NCI-H524 (cell line): ENCODE measurements at regions not wholly inside any gene's neighbourhood (a gene's known extent, or its start where the extent isn't known, plus 50 kb on each side); places are given as distances from the start of the nearest gene placed in this dataset.
A peak's percentile ranks its signal among the peaks of the same experiment; 100 is the strongest.

Experiments
- DNase-seq, 2 experiments: peaks; one replicate each; lab custom pipeline; 2025; lab: John Stamatoyannopoulos, UW

DNA sequence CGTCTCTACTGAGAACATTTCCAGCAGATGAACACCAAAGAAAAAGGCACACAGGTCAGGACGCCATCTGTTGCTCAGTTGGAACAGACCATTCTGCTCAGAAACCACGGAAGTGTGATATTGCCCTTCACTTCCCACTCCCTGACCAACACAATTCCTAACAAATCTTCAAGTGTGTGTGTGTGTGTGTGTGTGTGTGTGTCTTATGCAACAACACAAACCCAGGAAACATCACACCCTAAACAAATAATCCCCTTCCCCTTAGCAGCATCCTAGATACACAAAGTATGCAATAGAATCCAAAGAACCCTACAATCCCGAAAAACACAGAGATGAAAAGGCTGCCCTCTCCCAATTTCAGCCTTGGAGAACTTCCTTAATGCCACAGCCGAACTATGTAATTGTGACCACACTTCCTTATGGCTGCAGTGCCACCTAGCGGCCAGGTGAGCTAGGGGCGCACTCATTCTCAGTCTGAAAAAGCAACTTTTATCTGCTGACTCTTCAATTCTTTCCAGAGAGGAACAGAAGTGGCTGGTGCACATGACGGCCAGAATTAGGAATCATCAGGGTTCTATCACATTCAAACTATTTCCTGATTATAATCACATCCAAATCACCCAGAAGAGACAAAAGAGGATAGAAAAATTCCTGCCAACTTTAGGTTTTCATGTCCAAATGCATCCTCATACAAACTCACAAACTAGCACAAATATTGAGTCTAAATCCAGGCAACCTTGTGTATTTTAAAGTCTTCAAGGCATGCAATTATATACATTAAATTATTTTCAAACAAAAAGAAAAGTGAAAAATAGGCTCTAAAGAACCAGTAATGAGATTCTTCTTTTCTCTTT is 164.9 kb downstream of the DHX15 start:
- DNase-seq, result peak; percentile 68 to 78

DNA sequence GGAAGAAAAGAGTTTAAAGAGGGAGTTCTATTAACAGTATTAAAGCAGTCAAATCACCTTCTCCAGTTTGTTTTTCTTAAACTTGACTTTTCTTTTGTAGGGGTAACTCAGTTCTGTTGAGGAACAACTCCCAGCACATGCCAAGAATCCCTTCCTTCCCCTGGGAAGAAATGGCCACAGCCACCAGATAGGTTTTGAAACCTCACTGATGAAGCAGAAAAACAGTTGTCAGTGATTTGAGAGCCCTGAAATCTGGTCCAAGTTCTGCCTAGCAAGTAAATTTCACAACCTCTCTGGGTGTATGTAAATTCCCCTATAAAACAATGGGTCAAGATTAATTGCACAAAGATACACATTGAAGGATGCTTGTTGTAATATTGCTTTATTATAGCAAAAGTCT is 167.1 kb downstream of the DHX15 start:
- no peak for DNase-seq

DNA sequence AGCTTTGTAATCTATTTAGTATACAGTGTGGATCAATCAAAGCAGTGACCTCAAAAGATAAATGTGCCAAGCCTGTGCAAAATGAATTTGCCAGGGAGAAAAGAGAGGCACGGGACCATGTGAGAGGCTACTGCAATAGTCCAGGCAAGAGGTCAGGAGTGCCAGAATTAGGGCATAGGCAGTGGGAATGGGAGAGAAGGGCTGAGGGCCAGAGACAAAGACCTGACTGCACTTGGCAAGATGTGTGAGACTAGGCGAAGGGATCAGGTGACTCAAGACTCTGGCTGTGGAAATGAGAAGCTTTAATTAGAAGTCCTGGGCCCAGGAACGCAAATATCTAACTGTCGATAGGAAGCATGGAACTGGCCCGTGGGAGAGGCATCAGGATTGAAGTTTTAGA is 168.1 kb downstream of the DHX15 start:
- no peak for DNase-seq

DNA sequence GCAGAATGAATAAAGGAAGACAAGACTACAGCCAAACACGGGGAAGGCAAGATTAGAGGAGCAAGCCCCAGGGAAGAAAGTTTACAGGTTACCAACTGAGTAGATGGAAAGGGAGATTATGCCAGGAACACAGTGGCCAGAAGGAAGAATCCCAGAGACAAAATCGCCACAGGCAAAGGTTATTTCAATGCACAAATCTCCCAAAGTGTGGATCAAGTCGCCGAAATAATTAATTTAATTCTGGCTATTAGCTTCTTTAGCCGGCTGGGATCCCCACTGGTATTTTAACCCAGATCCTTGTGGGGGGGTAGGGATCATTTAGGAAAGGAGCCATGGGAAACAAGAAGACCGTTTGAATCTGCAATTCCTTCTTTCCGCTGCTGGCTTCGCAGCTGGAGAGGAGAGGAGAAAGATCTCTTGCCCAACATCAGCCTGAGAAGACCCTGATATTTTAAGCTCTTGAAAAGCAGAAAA is 171.0 kb downstream of the DHX15 start:
- DNase-seq, result peak in 1 of 2 experiments; percentile 33

DNA sequence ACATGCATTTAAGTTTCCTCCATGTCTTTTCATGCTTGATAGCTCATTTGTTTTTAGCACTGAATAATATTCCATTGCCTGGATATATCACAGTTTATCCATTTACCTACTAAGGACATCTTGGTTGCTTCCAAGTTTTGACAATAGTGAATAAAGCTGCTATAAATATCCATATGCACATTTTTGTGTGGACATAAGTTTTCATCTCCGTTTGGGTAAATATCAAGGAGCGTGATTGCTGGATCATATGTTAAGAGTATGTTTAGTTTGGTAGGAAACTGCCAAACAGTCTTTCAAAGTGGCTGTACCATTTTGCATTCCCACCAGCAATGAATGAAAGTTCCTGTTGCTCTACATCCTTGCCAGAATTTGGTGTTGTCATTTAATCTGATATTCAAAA is 172.5 kb downstream of the DHX15 start:
- no peak for DNase-seq

DNA sequence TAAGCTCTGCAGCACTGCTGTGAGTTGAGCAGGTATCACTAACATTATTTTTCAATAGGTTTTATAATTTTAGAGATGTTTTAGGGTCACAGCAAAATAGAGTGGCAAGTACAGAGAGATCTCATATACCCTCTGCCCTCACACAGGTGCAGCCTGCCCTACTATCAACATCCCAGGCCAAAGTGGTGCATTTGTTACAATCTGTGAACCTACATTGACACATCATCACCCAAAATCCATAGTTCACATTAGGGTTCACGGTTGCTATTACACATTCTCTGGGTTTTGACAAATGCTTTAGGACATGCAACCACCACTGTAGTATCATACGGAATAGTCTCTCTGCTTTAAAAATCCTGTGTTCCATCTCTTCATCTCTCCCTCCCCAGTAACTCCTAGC is 173.1 kb downstream of the DHX15 start:
- no peak for DNase-seq

DNA sequence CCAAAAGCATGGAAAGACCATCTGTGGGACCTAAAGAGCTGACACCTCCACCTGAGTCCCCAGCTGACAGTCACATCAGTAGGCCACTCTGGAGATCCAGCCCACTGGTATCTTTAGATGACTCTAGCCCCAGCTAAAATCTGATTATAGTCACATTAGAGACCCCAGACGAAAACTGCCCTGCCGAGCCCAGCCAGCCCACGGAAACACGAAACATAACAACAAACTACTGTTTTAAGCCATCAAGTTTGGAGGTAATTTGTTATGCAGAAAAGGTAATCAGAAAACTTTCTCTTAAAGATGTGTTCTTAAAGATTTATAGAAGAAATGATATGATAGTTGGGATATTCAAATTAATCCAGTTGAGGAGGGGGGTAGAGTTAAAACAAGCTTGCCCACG is 175.7 kb downstream of the DHX15 start:
- DNase-seq, result no peak

DNA sequence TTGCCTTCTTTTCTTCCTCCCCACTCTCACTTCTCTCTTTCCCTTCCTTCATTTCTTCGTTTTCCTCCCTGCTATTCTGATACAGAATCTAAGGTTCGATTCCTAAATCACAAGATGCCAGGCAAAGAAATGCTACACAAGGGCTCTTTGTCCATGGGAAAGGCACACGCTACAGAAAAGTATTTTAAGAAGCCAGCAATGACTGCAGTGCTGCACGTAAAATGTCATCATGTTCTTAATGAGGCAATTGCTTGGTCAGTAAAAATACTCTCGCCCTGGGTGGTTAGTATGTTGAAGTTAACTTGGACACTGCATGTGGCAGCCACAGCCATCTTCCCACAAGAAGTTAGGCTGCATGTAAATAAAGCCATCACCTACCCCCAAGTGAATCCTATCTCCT is 178.4 kb downstream of the DHX15 start:
- DNase-seq, result no peak

DNA sequence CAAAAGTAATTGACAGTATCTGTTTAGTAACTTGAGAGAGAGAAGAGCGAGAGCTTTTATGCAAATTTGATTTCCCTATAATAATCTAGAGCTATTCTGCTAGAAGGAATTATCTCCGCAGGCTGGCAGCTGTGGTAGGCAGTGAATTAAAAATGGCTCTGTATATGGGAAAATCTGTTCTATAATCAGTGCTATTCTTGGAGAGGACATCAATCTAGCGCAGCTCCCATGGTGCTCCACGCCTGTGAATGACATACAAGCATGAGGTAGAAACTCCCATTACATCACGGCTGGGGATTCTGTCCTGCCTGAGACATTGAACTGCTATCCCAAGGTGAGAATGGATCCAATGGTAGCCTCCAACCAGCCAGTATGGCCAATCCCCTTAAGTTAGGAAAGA is 179.0 kb downstream of the DHX15 start:
- no peak for DNase-seq

DNA sequence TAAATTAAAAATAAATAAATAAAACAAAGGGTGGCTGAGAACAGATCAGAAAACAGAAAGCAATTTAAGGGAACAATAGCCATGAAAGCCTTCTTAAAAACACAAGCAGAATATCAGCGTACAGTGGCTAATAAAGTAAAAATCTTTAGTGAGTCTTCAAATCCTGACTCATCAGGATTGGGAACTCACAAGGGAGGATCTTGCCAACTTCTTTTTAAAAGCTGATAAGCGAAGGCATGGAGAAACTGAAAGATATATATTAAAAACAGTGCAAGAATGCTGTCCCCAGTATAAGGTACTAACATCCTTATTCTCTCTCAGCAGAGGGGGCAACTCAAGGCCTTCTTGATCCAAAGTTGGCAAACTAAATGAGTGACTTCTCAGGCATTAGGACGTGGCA is 180.1 kb downstream of the DHX15 start:
- DNase-seq, result no peak

DNA sequence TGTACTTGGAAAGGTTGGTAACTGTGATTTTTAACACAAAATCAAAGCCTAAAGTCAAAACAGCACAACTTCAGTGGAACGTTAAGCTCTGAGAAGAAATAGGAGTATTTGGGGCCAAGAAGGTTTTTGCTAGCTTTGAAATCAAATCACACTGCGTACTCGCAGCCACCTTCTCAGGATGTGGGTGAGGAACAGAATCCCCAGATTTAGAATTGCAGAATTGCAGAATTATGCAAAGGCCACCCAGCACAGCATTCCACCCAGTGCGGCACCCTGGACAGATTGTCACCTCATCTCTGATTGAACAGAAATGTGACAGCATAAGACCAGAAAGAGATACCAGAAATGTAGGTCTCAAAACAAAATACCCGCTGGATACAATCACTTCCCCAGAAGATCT is 181.1 kb downstream of the DHX15 start:
- DNase-seq, result no peak

DNA sequence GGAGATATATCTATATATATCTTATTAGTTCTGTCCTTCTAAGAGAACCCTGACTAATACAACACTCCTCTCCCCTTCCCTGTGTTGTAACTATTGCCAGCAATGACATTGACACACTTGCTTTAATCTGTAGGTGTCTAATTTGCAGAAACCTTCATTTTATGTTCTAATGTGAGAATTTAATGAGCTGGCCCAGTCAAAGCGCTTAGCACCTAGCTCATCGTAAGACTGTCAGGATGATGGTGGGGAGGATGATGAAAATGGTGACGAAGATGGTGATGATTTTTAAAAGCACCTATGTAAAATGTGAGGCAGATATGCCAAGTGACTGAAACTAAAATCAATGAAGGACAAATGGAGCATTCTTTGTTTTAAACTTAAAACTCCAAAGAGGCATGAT is 183.8 kb downstream of the DHX15 start:
- DNase-seq, result no peak

DNA sequence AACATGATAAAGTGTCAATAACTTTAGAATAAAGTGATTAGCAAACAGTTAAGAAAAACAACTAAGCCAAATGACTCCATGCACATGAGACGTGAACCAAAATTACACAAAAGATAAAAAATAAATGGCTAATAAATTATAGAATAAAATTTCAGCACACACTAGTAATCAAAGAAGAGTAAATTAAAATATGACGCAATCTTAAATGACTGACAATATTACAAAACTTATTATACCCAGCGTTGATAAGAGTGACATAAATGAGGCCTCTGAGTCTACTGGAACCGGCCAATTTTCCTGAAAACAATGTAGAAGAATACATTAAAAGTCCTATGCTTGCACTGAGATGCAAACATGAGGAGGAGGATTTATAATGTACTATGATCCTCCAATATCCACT is 187.4 kb downstream of the DHX15 start:
- DNase-seq, result no peak

DNA sequence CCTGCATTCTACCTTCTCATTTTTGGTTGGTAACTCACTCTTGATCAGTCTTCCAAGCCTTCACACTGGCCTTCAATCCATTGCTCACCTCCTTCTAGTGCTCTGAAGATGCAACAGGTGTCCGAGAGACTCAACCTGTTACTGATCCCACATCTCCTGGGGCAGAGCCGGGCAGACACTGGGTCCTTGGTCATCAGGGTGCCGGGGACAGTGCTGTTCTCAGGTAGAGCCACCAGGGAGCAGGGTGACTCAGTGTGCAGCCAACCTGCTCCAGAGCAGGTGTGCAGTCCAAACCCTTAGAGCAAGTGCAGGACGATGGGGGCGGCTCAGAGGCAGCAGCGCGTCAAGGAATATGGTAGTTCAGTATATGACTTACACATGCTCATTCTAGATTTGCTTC is 188.4 kb downstream of the DHX15 start:
- DNase-seq, result no peak

DNA sequence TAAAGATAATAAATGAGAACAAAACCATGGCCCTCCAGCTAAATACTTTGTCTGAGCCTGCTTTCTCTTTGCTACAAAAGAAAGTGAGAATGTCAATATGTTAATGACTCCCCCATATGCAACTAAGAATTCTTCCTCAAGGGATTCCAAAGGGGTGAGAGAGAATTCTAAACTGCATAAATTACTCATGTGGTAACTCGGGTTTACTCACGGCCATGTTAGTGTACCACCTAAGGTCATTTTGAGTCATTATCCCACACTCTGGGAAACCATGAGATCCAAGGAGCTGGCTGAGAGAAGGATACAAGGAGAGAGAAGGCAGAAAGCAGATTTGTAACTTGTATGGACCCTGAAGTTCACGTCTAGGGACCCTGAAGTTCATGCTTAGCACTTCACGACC is 190.3 kb downstream of the DHX15 start:
- DNase-seq, result no peak

DNA sequence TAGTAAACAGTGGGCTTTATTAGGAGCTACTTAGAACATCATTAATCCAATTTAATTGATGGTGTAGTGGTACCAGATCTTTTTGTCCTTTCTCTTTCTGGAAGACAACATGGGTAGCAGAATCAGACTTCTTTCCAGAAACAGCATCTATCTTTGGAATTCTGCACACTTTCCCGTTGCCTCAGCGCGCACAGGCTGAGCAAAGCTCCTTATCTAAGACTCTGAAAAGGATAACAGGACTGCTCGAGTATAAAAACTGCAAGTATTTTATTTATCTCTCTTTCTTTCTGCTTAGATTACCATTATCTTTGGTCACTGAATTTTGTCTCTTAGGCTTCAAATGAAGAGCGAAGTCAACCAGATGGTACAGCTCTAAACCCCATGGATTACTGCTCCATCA is 191.7 kb downstream of the DHX15 start:
- DNase-seq, result peak in 1 of 2 experiments; percentile 64

DNA sequence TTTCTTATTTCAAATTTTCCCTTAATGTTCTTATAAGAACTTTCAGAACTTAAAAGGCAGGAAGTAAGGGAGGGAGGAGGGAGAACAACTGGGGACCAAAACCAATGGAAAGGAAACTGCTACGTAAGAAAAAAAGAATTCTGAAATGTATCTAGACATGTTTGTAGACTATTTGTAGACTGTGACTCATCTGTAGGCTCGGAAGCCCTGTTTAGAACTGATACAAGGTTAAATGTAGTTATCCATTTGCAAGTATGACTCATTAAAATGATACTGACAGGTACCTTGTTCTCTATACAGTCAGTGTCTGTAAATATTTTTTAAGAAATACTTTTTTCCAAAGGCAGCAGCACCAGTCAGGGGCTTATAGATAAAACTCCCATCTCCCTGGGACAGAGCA is 202.0 kb downstream of the DHX15 start:
- DNase-seq, result no peak

DNA sequence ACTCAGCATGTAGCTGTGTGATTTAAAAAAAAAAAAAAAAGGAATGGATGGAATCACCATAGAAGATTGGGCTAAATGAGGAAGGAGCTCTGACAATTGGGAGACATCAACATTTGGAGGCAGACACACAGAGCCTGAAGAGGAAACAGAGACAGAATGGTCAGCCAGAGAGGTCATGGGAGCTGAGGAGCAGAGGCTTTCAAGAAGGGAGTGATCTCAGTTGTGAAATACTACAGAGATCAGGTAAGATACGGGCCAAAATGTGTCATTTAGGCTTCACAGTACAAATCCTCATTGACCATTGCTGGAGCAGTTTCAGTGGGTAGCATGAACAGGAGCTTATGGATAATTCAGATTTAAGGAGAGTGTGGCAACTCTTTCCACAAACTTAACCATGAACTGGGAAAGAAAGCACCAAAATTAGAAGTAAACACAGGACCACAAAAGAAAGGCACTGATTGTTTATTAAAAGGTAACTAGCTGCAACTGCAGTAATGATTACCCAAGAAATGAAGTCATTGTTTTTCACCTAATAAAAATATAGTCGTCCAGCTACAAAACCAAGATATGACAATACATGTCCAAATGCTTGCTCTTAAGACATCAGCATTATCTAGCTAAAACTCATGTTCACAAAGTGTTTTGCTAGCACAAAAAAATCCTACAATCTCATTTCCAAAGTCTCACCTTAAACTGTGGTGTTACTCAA is 203.2 kb downstream of the DHX15 start:
- no peak for DNase-seq

DNA sequence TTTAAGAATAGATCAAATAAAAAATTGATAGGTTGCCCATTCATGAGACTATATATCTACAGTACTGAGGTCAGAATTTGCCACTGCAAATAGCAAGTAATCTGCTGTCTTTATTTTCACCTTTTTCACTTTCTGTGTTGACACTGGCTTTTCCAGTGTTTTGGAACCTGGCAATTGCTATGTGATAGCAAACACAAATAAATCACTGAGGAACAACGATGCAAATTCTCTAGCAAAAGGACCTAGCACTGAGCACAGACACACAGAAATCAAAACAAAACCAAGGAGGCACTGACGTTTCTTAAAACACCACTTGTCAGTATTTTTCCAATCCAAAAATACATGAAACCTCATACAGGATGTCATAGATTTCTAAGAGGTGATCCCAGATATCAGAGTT is 210.7 kb downstream of the DHX15 start:
- no peak for DNase-seq

DNA sequence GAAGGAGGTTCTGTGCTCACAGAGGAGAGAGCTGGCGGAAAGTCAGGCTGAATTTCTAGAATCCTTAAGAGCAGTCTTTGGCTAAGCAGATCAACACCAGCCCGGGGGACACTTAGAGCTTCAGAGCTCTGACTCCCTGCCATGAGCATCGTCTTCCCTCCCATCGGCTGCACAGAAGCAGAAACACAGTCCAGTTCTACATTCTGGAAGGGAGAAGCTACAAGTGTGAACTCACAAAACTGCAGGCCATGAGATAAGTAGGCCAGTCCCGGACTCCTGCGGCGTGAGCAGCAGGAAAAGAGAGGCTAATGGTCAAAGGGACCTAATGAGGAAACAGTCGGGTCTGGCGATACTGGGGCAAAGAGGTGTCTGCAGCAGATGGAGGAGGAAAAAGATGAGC is 211.5 kb downstream of the DHX15 start:
- no peak for DNase-seq

DNA sequence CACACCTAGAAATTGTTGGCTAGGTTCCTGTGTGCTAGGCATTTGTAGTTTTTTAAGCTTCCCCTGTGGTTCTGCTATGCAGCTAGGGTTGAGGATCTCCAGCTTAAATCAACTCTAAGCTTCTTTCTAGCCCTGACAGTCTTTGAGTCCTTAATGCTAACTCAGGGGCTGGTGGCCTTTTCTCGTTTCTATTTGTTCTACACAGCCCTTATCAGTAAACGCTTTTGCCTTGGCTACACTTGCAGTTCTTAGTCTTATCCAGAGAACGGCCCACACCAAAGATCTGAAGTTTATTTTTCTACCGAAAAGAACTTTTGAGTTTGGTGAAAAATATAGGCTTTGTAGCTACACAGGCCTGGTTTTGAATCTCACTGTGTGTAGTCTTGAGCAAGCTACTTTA is 212.0 kb downstream of the DHX15 start:
- DNase-seq, result no peak

DNA sequence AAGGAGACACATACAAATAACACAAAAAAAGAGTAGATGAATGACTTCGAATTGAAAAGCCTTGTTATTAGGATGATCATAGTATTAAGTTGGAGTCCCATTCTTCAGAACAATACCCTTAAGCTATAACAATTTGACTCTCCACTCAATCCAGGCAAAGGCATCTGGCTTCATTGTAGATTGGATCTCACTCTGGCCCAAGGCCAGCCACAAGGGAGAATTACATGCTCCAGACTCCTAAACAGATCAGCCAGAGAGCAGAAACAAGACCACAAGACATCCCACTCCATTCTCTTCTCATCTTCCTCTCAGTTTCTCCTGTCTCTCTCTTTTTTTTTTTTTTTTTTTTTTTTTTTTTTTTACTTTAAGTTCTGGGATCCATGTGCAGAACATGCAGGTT is 213.9 kb downstream of the DHX15 start:
- DNase-seq, result peak in 1 of 2 experiments; percentile 6

DNA sequence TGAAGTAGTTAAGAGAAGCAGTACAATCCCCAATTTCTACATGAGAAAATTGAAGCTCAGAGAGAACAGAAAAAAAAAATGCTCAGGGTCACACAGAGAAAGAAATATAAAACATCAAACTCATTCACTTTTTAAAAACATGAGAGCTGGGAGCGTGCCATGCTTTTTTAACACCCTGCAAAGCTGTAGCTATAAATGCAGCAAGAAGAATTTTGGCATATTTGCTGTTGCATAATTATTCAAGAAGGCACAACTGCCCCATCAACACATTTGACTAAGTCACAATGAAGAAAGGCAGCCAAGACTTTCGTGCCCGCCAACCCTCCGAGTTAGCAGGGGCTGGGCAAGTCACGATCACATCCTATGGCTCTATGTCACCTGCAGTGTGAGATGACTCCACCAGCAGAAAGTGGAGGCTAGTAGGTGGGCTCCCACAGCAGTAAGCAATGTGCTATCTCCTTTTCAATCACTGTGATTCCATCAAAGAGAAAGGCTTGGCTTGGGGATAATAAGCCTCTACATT is 214.8 kb downstream of the DHX15 start:
- DNase-seq, result no peak
